ENCODE measurements at regions not wholly inside any gene's neighbourhood (a gene's known extent, or its start where the extent isn't known, plus 50 kb on each side); places are given as distances from the start of the nearest gene placed in this dataset.

DNA sequence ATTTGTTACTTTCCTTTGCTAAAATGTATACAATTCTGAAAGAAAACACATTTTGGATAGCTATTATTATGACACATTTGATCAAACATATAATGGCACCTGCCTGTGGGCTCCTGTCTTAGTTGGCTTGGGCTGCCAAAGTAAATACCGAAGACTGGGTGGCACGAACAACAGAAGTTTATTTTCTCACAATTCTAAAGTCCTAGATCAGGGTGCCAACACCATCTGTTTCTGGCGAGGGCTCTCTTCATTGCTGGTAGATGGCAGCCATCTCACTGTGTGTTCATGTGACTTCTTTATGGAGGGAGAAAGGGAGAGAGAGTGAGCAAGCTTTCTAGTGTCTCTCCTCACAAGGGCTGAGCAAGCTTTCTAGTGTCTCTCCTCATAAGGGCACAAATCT is 195.8 kb upstream of the FAM3C start:
- TF ChIP-seq POLR2AphosphoS5 (IDR thresholded peaks at IDR 0.05; ENCODE audit: insufficient read depth, low read depth, low read length) (no peak), JUN (IDR thresholded peaks at IDR 0.05; ENCODE audit: borderline replicate concordance, insufficient read depth, insufficient read length, low read depth) (no peak), MYC (IDR thresholded peaks at IDR 0.05; ENCODE audit: low read depth, low read length) (no peak)
- TF ChIP-seq, protein P1, sequence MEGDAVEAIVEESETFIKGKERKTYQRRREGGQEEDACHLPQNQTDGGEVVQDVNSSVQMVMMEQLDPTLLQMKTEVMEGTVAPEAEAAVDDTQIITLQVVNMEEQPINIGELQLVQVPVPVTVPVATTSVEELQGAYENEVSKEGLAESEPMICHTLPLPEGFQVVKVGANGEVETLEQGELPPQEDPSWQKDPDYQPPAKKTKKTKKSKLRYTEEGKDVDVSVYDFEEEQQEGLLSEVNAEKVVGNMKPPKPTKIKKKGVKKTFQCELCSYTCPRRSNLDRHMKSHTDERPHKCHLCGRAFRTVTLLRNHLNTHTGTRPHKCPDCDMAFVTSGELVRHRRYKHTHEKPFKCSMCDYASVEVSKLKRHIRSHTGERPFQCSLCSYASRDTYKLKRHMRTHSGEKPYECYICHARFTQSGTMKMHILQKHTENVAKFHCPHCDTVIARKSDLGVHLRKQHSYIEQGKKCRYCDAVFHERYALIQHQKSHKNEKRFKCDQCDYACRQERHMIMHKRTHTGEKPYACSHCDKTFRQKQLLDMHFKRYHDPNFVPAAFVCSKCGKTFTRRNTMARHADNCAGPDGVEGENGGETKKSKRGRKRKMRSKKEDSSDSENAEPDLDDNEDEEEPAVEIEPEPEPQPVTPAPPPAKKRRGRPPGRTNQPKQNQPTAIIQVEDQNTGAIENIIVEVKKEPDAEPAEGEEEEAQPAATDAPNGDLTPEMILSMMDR (IDR thresholded peaks at IDR 0.05; ENCODE audit: extremely low read depth in 1 of 2, insufficient read depth in 1 of 2, low read depth in 1 of 2, low read length in 2 of 2) = no peak
